Hematopoietic multipotent progenitor cell treated with erythropoietin and hydrocortisone succinate and interleukin-3 and kit ligand, for 8 days (in vitro differentiated cells): ENCODE measurements at regions not wholly inside any gene's neighbourhood (a gene's known extent, or its start where the extent isn't known, plus 50 kb on each side); places are given as distances from the start of the nearest gene placed in this dataset.

Source experiments
- DNase-seq: peaks from one replicate; pipeline ENCODE4 v3.0.0-alpha.2; 2015

GRCh38 chr2:117684919-117685318, 129.6 kb upstream of the DDX18 start:
- DNase-seq = no peak

- no peak for DNase-seq
Observed at GRCh38 chr2:117686699-117687098, 127.8 kb upstream of the DDX18 start.

- no peak for DNase-seq
Observed at GRCh38 chr2:117691595-117691994, 122.9 kb upstream of the DDX18 start.

GRCh38 chr2:117692001-117692763, 122.3 kb upstream of the DDX18 start:
- no peak for DNase-seq

- no peak for DNase-seq
Observed at GRCh38 chr2:117693154-117693553, 121.3 kb upstream of the DDX18 start.

GRCh38 chr2:117693651-117694050, 120.8 kb upstream of the DDX18 start:
- no peak for DNase-seq

- DNase-seq = no peak
Observed at GRCh38 chr2:117698287-117698686, 116.2 kb upstream of the DDX18 start.

- no peak for DNase-seq
Observed at GRCh38 chr2:117698819-117699218, 115.7 kb upstream of the DDX18 start.

- DNase-seq = no peak
Observed at GRCh38 chr2:117700471-117700870, 114.0 kb upstream of the DDX18 start.

GRCh38 chr2:117701365-117701764, 113.1 kb upstream of the DDX18 start:
- no peak for DNase-seq

GRCh38 chr2:117702098-117702497, 112.4 kb upstream of the DDX18 start:
- DNase-seq = no peak

GRCh38 chr2:117703858-117704257, 110.6 kb upstream of the DDX18 start:
- no peak for DNase-seq

GRCh38 chr2:117704818-117705217, 109.7 kb upstream of the DDX18 start:
- no peak for DNase-seq

- DNase-seq = no peak
Observed at GRCh38 chr2:117707874-117708273, 106.6 kb upstream of the DDX18 start.

GRCh38 chr2:117712684-117713083, 101.8 kb upstream of the DDX18 start:
- DNase-seq = no peak

- no peak for DNase-seq
Observed at GRCh38 chr2:117714110-117714509, 100.4 kb upstream of the DDX18 start.

GRCh38 chr2:117714745-117715417, 99.6 kb upstream of the DDX18 start:
- no peak for DNase-seq

GRCh38 chr2:117716505-117716904, 98.0 kb upstream of the DDX18 start:
- no peak for DNase-seq

- no peak for DNase-seq
Observed at GRCh38 chr2:117717072-117717471, 97.4 kb upstream of the DDX18 start.

- no peak for DNase-seq
Observed at GRCh38 chr2:117718048-117718447, 96.4 kb upstream of the DDX18 start.

GRCh38 chr2:117720765-117721164, 93.7 kb upstream of the DDX18 start:
- no peak for DNase-seq

- DNase-seq = no peak
Observed at GRCh38 chr2:117723483-117723882, 91.0 kb upstream of the DDX18 start.

GRCh38 chr2:117723888-117724434, 90.5 kb upstream of the DDX18 start:
- DNase-seq = no peak

- DNase-seq = no peak
Observed at GRCh38 chr2:117726747-117727146, 87.7 kb upstream of the DDX18 start.
